RWPE2 (cell line): ENCODE measurements at regions not wholly inside any gene's neighbourhood (a gene's known extent, or its start where the extent isn't known, plus 50 kb on each side); places are given as distances from the start of the nearest gene placed in this dataset.

Source experiments
- ATAC-seq: fragments of 200-7000 bp; cut with Tn5 transposase; 3 replicates; pipeline ENCODE4 v1.9.1; 2021; ENCODE audit warnings: low read depth
- DNase-seq: peaks from one replicate; pipeline ENCODE4 v3.0.0-alpha.2; 2020; ENCODE audit warnings: low spot score
- H3K27ac ChIP-seq: fragments of 450-650 bp; 2 replicates; pipeline ENCODE4 v1.5.1; 2017; ENCODE audit warnings: mild to moderate bottlenecking; ENCODE audit not compliant: poor library complexity, severe bottlenecking
- H3K27me3 ChIP-seq: fragments of 250-450 bp; sonication (Bioruptor Pico); 2 replicates; pipeline ENCODE4 v1.5.1; 2021; ENCODE audit warnings: mild to moderate bottlenecking, moderate library complexity; ENCODE audit not compliant: insufficient read depth, poor library complexity, severe bottlenecking
- H3K36me3 ChIP-seq: fragments of 250-450 bp; sonication (Bioruptor Pico); 2 replicates; pipeline ENCODE4 v1.5.1; 2020; ENCODE audit warnings: low read depth, mild to moderate bottlenecking, moderate library complexity
- H3K4me1 ChIP-seq: fragments of 250-450 bp; sonication (Bioruptor Pico); 2 replicates; pipeline ENCODE4 v1.5.1; 2021; ENCODE audit warnings: mild to moderate bottlenecking, moderate library complexity; ENCODE audit not compliant: insufficient read depth, poor library complexity, severe bottlenecking
- H3K4me3 ChIP-seq: fragments of 250-450 bp; sonication (Bioruptor Pico); 2 replicates; pipeline ENCODE4 v1.5.1; 2021; ENCODE audit warnings: mild to moderate bottlenecking, moderate library complexity; ENCODE audit not compliant: severe bottlenecking
- H3K9me3 ChIP-seq: fragments of 250-450 bp; sonication (Bioruptor Pico); 2 replicates; pipeline ENCODE4 v1.5.1; 2021; ENCODE audit warnings: mild to moderate bottlenecking, moderate library complexity; ENCODE audit not compliant: severe bottlenecking
- CTCF ChIP-seq: fragments of 450-650 bp; IDR thresholded peaks from one replicate; pipeline ENCODE4 v1.5.1; 2017; ENCODE audit warnings: mild to moderate bottlenecking, moderate library complexity; ENCODE audit not compliant: poor library complexity, severe bottlenecking

- Histone ChIP-seq H3K4me3 (no peak overlapping the region), H3K4me1 (no peaks in the 10 kb centered on the region), H3K9me3 (no peaks in the 10 kb centered on the region), H3K27ac (no peak overlapping the region), H3K36me3 (no peaks in the 10 kb centered on the region), H3K27me3 (no peaks in the 10 kb centered on the region)
- TF ChIP-seq CTCF = no peak
- ATAC-seq = no peak
- no peak for DNase-seq
Observed at GRCh38 chr4:54607521-54607920, 50.2 kb upstream of the KIT start.
